HepG2 (cell line): ENCODE measurements at regions not wholly inside any gene's neighbourhood (a gene's known extent, or its start where the extent isn't known, plus 50 kb on each side); places are given as distances from the start of the nearest gene placed in this dataset.

Experiments
- ATAC-seq: fragments of 200-7000 bp; cut with Tn5 transposase; 3 replicates; pipeline ENCODE4 v1.9.1; 2020; ENCODE audit warnings: mild to moderate bottlenecking, moderate library complexity
- BruUV-seq: library from RNA; stranded (reverse); fragments of 400-500 nt; replicated peaks from 2 replicates; lab custom pipeline; 2021; lab: Mats Ljungman, UMichigan
- CTCF ChIA-PET: fragments of 300-600 bp; formaldehyde crosslinking; extraction: SDS; loops from one replicate; lab custom pipeline; 2021; ENCODE audit warnings: low total read pairs, inconsistent platforms, low intra/inter-chr PET ratio; lab: Yijun Ruan, JAX
- POLR2A ChIA-PET: fragments of 350-600 bp; sonication (Branson Sonifier 250); formaldehyde crosslinking; loops from one replicate; lab custom pipeline; 2020; ENCODE audit warnings: antibody characterized with exemption, inconsistent platforms; lab: Yijun Ruan, JAX
- DNase-seq: peaks from one replicate; pipeline ENCODE4 v3.0.0-alpha.2; 2015; ENCODE audit warnings: low spot score
- FAIRE-seq: peaks from 3 replicates; lab custom pipeline; 2011; peaks lifted over from hg19 to GRCh38; lab: Jason Lieb, UNC
- H2AFZ ChIP-seq: one replicate; pipeline ENCODE4 v1.6.1; 2011; ENCODE audit warnings: low read length, inconsistent platforms
- H3K27ac ChIP-seq: fragments of 300-600 bp; 3 replicates; pipeline ENCODE4 v1.8.0; 2011; ENCODE audit warnings: mixed run types, mild to moderate bottlenecking, mixed read lengths, low read length, inconsistent platforms; ENCODE audit not compliant: insufficient read depth; ENCODE audit errors: extremely low read length
- H3K27me3 ChIP-seq, 2 experiments: fragments of 200-600 bp in 1 of 2; 2 replicates in 1 of 2; 3 replicates in 1 of 2; pipeline versions ENCODE4 v1.6.0 to v1.8.0; 2011; ENCODE audit warnings: low read length in 2 of 2, mild to moderate bottlenecking in 2 of 2, moderate library complexity in 2 of 2, inconsistent platforms in 1 of 2; ENCODE audit not compliant: insufficient read depth in 2 of 2, control insufficient read depth in 1 of 2
- H3K36me3 ChIP-seq, 2 experiments: fragments of 200-600 bp in 1 of 2; replicated peaks in 1 of 2; 2 replicates in 1 of 2; 3 replicates in 1 of 2; pipeline versions ENCODE4 v1.5.1 to v1.8.0; 2011; ENCODE audit warnings: low read length in 2 of 2, inconsistent platforms in 1 of 2; ENCODE audit not compliant: insufficient read depth in 2 of 2, control insufficient read depth in 1 of 2
- H3K4me1 ChIP-seq: 2 replicates; pipeline ENCODE4 v1.5.1; 2012; ENCODE audit warnings: low read length, inconsistent platforms; ENCODE audit not compliant: insufficient read depth
- H3K4me2 ChIP-seq: 2 replicates; pipeline ENCODE4 v1.6.0; 2011; ENCODE audit warnings: low read depth, low read length, inconsistent platforms
- H3K4me3 ChIP-seq, 3 experiments: fragments of 200-600 bp in 1 of 3; sonication (generic), shearing (Covaris generic) in 1 of 3; replicated peaks in 1 of 3; 2 replicates each; pipeline ENCODE4 v1.5.1; 2011 to 2016; ENCODE audit warnings: low read length in 3 of 3, inconsistent platforms in 2 of 3, low read depth in 2 of 3, mild to moderate bottlenecking in 2 of 3, control low read depth in 1 of 3, mixed read lengths in 1 of 3; ENCODE audit not compliant: insufficient read depth in 1 of 3
- H3K79me2 ChIP-seq: one replicate; pipeline ENCODE4 v1.6.1; 2011; ENCODE audit warnings: low read length, inconsistent platforms; ENCODE audit not compliant: insufficient read depth
- H3K9ac ChIP-seq: 2 replicates; pipeline ENCODE4 v1.6.0; 2011; ENCODE audit warnings: mild to moderate bottlenecking, low read depth, low read length, inconsistent platforms; ENCODE audit not compliant: insufficient read depth
- H3K9me3 ChIP-seq: 2 replicates; pipeline ENCODE4 v1.5.1; 2012; ENCODE audit warnings: mild to moderate bottlenecking, low read length
- H4K20me1 ChIP-seq: 2 replicates; pipeline ENCODE4 v1.6.0; 2011; ENCODE audit warnings: inconsistent platforms, mild to moderate bottlenecking, low read length, moderate library complexity; ENCODE audit not compliant: insufficient read depth
- AKNA ChIP-seq: sonication (generic); formaldehyde crosslinking; IDR thresholded peaks from 2 replicates; pipeline ENCODE4 v1.4.0; 2020; ENCODE audit warnings: missing genetic modification reagents, borderline replicate concordance
- IKZF4 ChIP-seq: sonication (generic); formaldehyde crosslinking; IDR thresholded peaks from 2 replicates; pipeline ENCODE4 v1.5.1; 2020; ENCODE audit warnings: borderline replicate concordance, mild to moderate bottlenecking, low read depth, missing genetic modification reagents; ENCODE audit errors: not compliant biosample characterization
- MED8 ChIP-seq: sonication (generic); formaldehyde crosslinking; IDR thresholded peaks from 2 replicates; pipeline ENCODE4 v1.8.1; 2023; ENCODE audit warnings: mild to moderate bottlenecking, missing genetic modification reagents; ENCODE audit not compliant: insufficient replicate concordance
- MIER3 ChIP-seq: IDR thresholded peaks from 2 replicates; pipeline ENCODE4 v1.6.1; 2016; ENCODE audit warnings: missing compliant biosample characterization, borderline replicate concordance
- WIZ ChIP-seq: sonication (generic); formaldehyde crosslinking; IDR thresholded peaks from 2 replicates; pipeline ENCODE4 v1.5.1; 2020; ENCODE audit warnings: mild to moderate bottlenecking, missing genetic modification reagents
- ZEB1 ChIP-seq: IDR thresholded peaks from 2 replicates; pipeline ENCODE4 v1.6.1; 2012; ENCODE audit warnings: mild to moderate bottlenecking, low read depth, inconsistent platforms; ENCODE audit not compliant: insufficient replicate concordance
- ZFAT ChIP-seq: sonication (generic); formaldehyde crosslinking; conservative IDR thresholded peaks from 2 replicates; pipeline ENCODE4 v1.8.1; 2023; ENCODE audit warnings: missing genetic modification reagents, inconsistent platforms
- ZNF282 ChIP-seq: fragments of 450-650 bp; IDR thresholded peaks from 2 replicates; pipeline ENCODE4 v1.6.1; 2018; ENCODE audit not compliant: partially characterized antibody
- ZNF33A ChIP-seq: sonication (generic); formaldehyde crosslinking; IDR thresholded peaks from 2 replicates; pipeline ENCODE4 v1.5.1; 2020; ENCODE audit warnings: missing genetic modification reagents, mild to moderate bottlenecking, moderate library complexity, borderline replicate concordance
- ZNF512B ChIP-seq: sonication (generic); formaldehyde crosslinking; IDR thresholded peaks from 2 replicates; pipeline ENCODE4 v1.5.1; 2020; ENCODE audit warnings: missing genetic modification reagents, mild to moderate bottlenecking, borderline replicate concordance
- ZSCAN21 ChIP-seq: sonication (generic); formaldehyde crosslinking; IDR thresholded peaks from 2 replicates; pipeline ENCODE4 v1.8.0; 2022; ENCODE audit warnings: mild to moderate bottlenecking, missing genetic modification reagents, moderate library complexity, borderline replicate concordance
- WGBS: methylation state at CpG from one replicate; pipeline ENCODE4 v1.1.6; 2017; ENCODE audit warnings: low lambda C conversion rate; 5-methylcytosine and 5-hydroxymethylcytosine counted together
- in situ Hi-C: cut with HindIII; loops from 2 replicates; pipeline ENCODE4 v1.10.0; 2017; ENCODE audit warnings: low pct_unique_long_range_greater_than_20kb; ENCODE audit not compliant: extremely low pct_ligation_motif_present
- intact Hi-C: fragments of 100-400 bp; cut with micrococcal nuclease; formaldehyde crosslinking; loops from one replicate; pipeline ENCODE4 v1.10.0; 2022; ENCODE audit not compliant: unreplicated experiment

GRCh38 chr1:114342376-114342775, 168.6 kb downstream of the TRIM33 start:
- H4K20me1 ChIP-seq = no peaks in the 10 kb centered on the region
- no peak overlapping the region for H3K4me2 ChIP-seq
- ATAC-seq = no peak
- TF ChIP-seq WIZ (CRISPR knock-in tag) (no peak), MED8 (CRISPR knock-in tag) (no peak)
- H3K79me2 ChIP-seq = no peaks in the 10 kb centered on the region
- no peaks in the 10 kb centered on the region for H3K36me3 ChIP-seq
- H3K9ac ChIP-seq = no peak overlapping the region
- in situ Hi-C loops (no loop called here), intact Hi-C loops (no loop called here)
- peaks cover 31% of the 10 kb centered on the region for H3K4me1 ChIP-seq
- peaks cover 2 to 18% of the 10 kb centered on the region in 2 experiments; a peak in 3 of 5 replicates for H3K27me3 ChIP-seq
- no peaks in the 10 kb centered on the region for H3K9me3 ChIP-seq
- DNase-seq = no peak
- no peak overlapping the region for H3K27ac ChIP-seq
- BruUV-seq = no TSS peak
- POLR2A ChIA-PET = no interaction called here
- WGBS = 0% methylated on average over 2 of the region's 3 CpGs
- no peak for FAIRE-seq
- H2AFZ ChIP-seq = no peak overlapping the region
- CTCF ChIA-PET = no interaction called here
- H3K4me3 ChIP-seq = no peak overlapping the region

- no peak overlapping the region for H3K9ac ChIP-seq
- H3K9me3 ChIP-seq = no peaks in the 10 kb centered on the region
- DNase-seq (no peak), ATAC-seq (no peak), FAIRE-seq (no peak)
- WGBS = under 1% methylated on average over 6 of the region's 6 CpGs
- ChIA-PET CTCF (no interaction called here), POLR2A (no interaction called here)
- no peaks in the 10 kb centered on the region for H3K36me3 ChIP-seq
- in situ Hi-C loops (no loop called here), intact Hi-C loops (no loop called here)
- H3K27ac ChIP-seq = no peak overlapping the region
- H3K4me1 ChIP-seq = peaks cover 26% of the 10 kb centered on the region
- peak overlapping the region; percentile 34; the same call in 1 of the 2 replicates for H3K4me2 ChIP-seq
- H4K20me1 ChIP-seq = no peaks in the 10 kb centered on the region
- H2AFZ ChIP-seq = no peak overlapping the region
- BruUV-seq = no TSS peak
- no peaks in the 10 kb centered on the region for H3K79me2 ChIP-seq
- H3K27me3 ChIP-seq = peaks cover 2 to 15% of the 10 kb centered on the region in 2 experiments; a peak in 3 of 5 replicates
- no peak overlapping the region for H3K4me3 ChIP-seq
- TF ChIP-seq ZNF282 (no peak), AKNA (CRISPR knock-in tag) (no peak), ZEB1 (no peak), MIER3 (CRISPR knock-in tag) (no peak), ZFAT (CRISPR knock-in tag) (no peak), ZNF512B (CRISPR knock-in tag) (no peak), ZNF33A (CRISPR knock-in tag) (no peak), IKZF4 (CRISPR knock-in tag) (no peak), ZSCAN21 (CRISPR knock-in tag) (no peak)
Measured at GRCh38 chr1:114341856-114342255, 169.1 kb downstream of the TRIM33 start.
